ENCODE measurements at regions not wholly inside any gene's neighbourhood (a gene's known extent, or its start where the extent isn't known, plus 50 kb on each side); places are given as distances from the start of the nearest gene placed in this dataset.
A peak's percentile ranks its signal among the peaks of the same experiment; 100 is the strongest.

DNA sequence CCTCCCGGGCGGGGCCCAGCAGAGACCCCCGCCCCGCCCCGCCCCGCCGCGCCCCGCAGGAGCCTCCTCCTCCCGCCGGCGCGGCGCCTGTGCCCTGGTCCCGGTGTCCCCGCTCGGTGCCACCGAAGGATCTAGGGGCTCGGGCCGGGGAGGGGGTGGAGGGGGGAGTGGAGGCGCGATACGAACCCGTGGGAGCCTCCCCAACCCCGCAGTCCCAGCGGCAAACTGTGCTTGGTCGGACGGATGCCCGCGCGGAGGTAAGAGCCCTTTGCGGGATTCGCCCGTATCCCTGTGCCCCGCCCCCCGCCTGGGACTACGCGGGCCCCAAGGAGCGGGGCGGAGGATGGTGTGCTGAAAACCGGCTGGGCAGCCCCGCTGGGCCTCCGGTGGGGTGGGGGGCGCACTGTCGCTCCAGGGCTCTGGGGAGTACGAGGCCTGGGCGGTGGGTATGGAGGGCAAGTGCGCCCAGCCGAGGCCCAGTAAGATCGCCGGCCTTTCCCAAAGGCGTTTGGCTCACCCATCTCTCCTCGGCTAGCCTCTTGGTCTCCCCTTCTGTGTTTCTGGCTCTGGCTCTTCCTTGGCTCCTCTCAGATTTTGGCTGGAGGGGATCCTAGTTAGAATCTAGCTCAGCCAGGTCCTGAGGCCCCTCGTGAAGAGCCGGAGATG, 65.6 kb upstream of the POLG start:
- DNase-seq (ENCODE audit: low read depth) = no peak

DNA sequence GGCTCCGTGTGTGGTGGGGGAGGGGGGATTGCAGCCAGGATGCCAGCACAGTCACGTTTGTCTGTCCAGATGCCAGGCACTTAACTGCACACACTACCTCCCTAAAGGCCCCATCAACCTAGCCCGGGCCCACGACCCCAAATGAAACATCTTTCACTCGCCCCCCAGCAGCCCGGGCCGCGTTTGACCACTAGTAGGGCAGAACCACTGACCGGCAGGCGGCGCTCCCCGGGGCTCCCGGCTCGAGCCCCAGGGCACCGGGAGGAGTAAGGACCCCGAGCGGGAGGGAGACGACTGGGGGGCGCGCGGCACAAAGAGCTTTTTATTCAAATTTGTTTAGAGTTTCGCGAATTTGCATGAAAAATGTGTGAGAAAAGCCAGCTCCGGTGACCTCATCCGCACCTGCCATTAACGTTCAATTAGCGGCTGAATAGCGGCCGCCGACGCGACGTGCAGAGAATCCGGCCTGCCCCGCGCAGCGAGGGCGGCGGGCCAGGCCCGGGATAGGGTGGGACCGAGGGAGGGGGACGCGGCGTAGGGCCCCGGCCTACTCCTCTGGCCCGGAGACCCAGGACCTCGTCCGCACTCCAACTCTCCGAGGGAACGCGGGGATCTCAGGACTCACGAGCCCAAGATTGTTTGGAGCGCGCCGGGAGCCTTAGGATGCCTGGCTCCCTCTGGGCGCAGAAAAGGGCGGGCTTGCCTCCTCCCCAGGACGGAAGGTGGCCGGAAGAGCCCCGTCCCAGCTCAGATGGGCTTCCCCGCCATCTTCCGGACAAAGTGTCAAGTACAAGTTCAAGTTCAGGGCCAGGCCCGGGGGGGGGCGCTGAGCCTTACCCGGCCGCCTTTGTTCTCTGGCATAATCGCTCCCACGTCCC, 64.9 kb upstream of the POLG start:
- DNase-seq (ENCODE audit: low read depth) = no peak

DNA sequence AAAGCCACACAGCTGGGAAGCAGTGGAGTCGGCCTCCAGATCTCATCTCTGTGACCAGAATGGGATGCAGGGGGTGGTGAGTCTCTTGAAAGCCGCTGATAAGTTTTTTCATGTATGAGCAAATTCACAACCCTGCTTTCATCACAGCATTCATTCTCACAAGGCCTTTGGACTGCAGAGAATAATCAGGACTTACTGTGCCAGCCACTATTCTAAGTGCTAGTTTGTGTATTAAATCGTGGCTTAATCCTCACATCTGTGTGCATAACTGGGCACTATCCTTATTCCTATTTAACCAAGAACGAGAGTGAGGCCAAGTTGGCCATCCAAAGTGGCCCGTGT, 64.2 kb upstream of the POLG start:
- DNase-seq (ENCODE audit: low read depth) = no peak

DNA sequence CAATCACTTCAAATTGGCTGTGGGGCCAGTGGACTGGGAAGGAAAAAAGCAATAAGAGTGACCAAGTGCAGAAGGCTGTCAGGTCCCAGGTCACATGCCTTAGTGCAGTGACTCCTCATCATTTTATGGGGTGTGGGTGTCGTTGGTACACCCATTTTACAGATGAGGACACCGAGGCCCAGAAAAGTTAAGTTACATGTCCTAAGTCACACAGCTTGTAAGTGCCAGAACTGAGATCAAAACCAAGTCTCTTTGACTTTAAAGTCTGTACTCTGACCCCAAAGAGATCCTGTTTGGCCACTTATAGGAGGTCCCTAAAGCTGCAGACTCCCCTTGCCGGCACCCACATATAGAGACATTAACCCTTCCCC, 63.0 kb upstream of the POLG start:
- DNase-seq (ENCODE audit: low read depth) = no peak

GRCh38 chr15:89396723-89397652, 62.4 kb upstream of the POLG start:
- DNase-seq (ENCODE audit: low read depth) = no peak

DNA sequence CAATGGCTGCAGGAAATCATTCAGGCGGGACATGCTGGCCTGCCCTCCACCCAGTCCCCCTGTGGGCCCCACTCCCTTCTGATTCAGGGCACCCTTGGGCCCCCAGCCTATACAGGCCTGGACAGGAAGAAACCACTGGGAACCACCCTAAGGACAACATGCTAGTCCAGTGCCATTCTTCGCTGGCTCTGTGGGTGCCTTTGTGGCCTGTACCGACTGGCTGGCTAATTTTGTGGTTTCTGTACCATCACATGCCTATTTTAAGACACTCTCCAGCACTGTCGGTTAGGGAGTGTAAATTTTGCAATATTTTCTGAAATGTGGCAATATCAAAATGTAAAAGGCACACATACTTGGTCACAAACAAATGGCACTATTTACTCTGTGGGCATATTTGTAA, 61.4 kb upstream of the POLG start:
- peak; percentile 29 for DNase-seq (ENCODE audit: low read depth)

- no peak for DNase-seq (ENCODE audit: low read depth)
Measured at GRCh38 chr15:89395461-89395871, 60.8 kb upstream of the POLG start.

DNA sequence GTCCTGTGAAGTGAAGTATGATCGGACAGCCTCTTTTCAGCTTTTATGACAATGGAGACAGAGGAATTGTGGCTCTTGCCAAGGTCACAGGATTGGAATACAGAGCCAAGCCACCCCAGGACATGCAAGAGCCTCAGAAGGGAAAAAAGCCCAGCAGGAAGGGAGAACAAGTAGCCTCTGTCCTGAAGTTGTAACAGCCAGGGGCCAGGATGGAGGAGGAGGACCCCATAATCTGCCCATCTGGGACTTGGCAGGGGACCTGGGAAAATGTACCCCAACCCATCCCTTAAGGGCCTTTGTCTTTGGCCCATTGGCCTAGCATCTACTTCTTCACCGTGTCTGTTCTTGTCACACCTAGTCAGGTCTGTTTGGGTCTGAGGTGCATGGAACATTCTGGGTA, 60.4 kb upstream of the POLG start:
- DNase-seq (ENCODE audit: low read depth) = no peak

- no peak for DNase-seq (ENCODE audit: low read depth)
Measured at GRCh38 chr15:89393056-89393455, 58.4 kb upstream of the POLG start.

DNA sequence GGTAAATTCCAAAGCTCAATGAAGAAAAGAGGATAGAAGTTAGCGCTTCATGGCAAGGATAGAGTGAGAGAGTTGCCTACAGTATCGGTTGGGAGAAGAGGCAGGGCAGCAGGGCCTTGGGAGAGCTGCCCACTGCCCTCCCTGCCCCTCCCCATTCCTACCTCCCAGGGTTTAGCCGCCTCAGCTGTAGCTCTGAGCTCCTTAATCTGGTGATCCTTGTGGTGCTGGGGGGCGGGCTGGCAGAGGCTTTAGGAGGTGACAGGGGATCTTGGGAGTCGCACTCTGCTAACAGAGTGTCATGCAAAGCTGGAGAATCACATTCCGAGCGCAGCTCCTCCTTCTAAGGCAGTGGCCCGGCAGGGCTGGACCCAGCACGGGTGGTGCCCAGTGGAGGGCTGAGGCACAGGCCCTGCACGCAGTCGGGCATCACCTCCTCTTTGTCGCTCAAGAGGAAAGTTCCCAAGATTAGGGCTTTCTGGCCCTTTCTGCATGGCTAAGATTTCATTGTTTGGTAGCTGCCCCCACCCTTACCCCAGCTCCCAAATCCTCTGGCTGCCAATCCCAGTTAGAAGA, 57.1 kb upstream of the POLG start:
- no peak for DNase-seq (ENCODE audit: low read depth)

GRCh38 chr15:89389841-89390603, 55.4 kb upstream of the POLG start:
- DNase-seq (ENCODE audit: low read depth) = no peak

GRCh38 chr15:89387140-89387903, 52.7 kb upstream of the POLG start:
- no peak for DNase-seq (ENCODE audit: low read depth)

GRCh38 chr15:89385596-89386331, 51.1 kb upstream of the POLG start:
- peak; percentile 74 for DNase-seq (ENCODE audit: low read depth)
